ENCODE measurements at regions not wholly inside any gene's neighbourhood (a gene's known extent, or its start where the extent isn't known, plus 50 kb on each side); places are given as distances from the start of the nearest gene placed in this dataset.

GRCh38 chr10:4501306-4501705 lies 324.7 kb upstream of the AKR1E2 start:
- Mint-ChIP-seq H3K4me1 (peaks cover 8% of the 10 kb centered on the region in 2 experiments; a peak in 1 of 4 replicates), H3K4me3 (no peak overlapping the region), H3K36me3 (ENCODE audit: insufficient read depth in 1 of 3, low read depth in 3 of 3) (no peaks in the 10 kb centered on the region), H3K27ac (no peak overlapping the region), H3K9me3 (no peaks in the 10 kb centered on the region), H3K27me3 (ENCODE audit: low read depth) (no peaks in the 10 kb centered on the region)
- Histone ChIP-seq H3K4ac (ENCODE audit: low read depth, low read length) (no peak overlapping the region), H4K8ac (replicated peaks; ENCODE audit: insufficient read length, low read depth, low read length) (no peak overlapping the region), H3K79me2 (ENCODE audit: insufficient read depth, low read length) (no peaks in the 10 kb centered on the region), H4K20me1 (ENCODE audit: control insufficient read depth, insufficient read depth, insufficient read length) (no peaks in the 10 kb centered on the region), H4K91ac (ENCODE audit: insufficient read length, low read depth, low read length) (no peak overlapping the region), H3K4me2 (ENCODE audit: insufficient read depth, insufficient read length, low read length) (no peak overlapping the region), H2AFZ (ENCODE audit: low read length) (no peak overlapping the region), H3K4me1 (ENCODE audit: insufficient read depth, low read length) (no peaks in the 10 kb centered on the region), H2BK5ac (ENCODE audit: insufficient read length, low read length) (no peak overlapping the region), H2BK15ac (ENCODE audit: low read depth, low read length) (no peak overlapping the region), H3K27ac (ENCODE audit: insufficient read length, low read depth, low read length) (no peak overlapping the region), H3T11ph (ENCODE audit: low read length) (no peak overlapping the region), H3K79me1 (ENCODE audit: insufficient read depth, low read depth, low read length, poor library complexity, severe bottlenecking) (no peaks in the 10 kb centered on the region), H2AK5ac (ENCODE audit: insufficient read length, low read length) (no peak overlapping the region), H3K27me3 (ENCODE audit: insufficient read depth, low read length) (no peaks in the 10 kb centered on the region), H3K9me3 (ENCODE audit: control insufficient read depth, low read depth, low read length) (no peaks in the 10 kb centered on the region), H2BK20ac (ENCODE audit: low read depth, low read length, poor library complexity, severe bottlenecking) (no peak overlapping the region), H3K23me2 (ENCODE audit: insufficient read length, low read depth, low read length, poor library complexity, severe bottlenecking) (no peaks in the 10 kb centered on the region), H2BK12ac (ENCODE audit: insufficient read length, low read depth, low read length) (no peak overlapping the region), H2BK120ac (ENCODE audit: low read depth, low read length, poor library complexity, severe bottlenecking) (no peak overlapping the region), H3K9ac (ENCODE audit: extremely low read depth, insufficient read length, low read length) (no peak overlapping the region), H4K5ac (ENCODE audit: insufficient read length, low read depth, low read length) (no peak overlapping the region), H3K14ac (ENCODE audit: insufficient read depth, low read length) (no peak overlapping the region), H3K18ac (ENCODE audit: insufficient read length, low read depth, low read length) (no peak overlapping the region), H3K56ac (ENCODE audit: insufficient read length, low read depth, low read length) (no peak overlapping the region), H3K23ac (ENCODE audit: insufficient read length, low read depth, low read length) (no peak overlapping the region)
- no peak for TF ChIP-seq CTCF (conservative IDR thresholded peaks at IDR 0.05)
- no peak for DNase-seq
- WGBS (ENCODE audit: extremely low coverage, insufficient read length, low lambda C conversion rate), result no CpG with 5 or more reads among the region's 2 CpGs
